Spinal cord (tissue), 9 donors: ENCODE measurements at regions not wholly inside any gene's neighbourhood (a gene's known extent, or its start where the extent isn't known, plus 50 kb on each side); places are given as distances from the start of the nearest gene placed in this dataset.

Experiments used
- DNase-seq, 6 donors: peaks; one replicate each; pipeline versions ENCODE4 v3.0.0 to v3.0.0-alpha.2; 2013 to 2015; ENCODE audit warnings: low spot score in 6 of 6, low read depth in 4 of 6
- H3K27ac ChIP-seq: one replicate; pipeline ENCODE4 v1.5.1; 2013; ENCODE audit warnings: low read depth, low read length, control low read depth
- H3K27me3 ChIP-seq: one replicate; pipeline ENCODE4 v1.6.1; 2013; ENCODE audit warnings: low read length; ENCODE audit not compliant: control insufficient read depth, insufficient read depth
- H3K36me3 ChIP-seq: one replicate; pipeline ENCODE4 v1.6.1; 2013; ENCODE audit warnings: low read length; ENCODE audit not compliant: control insufficient read depth, insufficient read depth
- H3K4me1 ChIP-seq: one replicate; pipeline ENCODE4 v1.6.1; 2013; ENCODE audit warnings: low read length; ENCODE audit not compliant: control insufficient read depth, insufficient read depth
- H3K4me3 ChIP-seq: one replicate; pipeline ENCODE4 v1.5.1; 2013; ENCODE audit warnings: low read depth, low read length, control low read depth
- H3K9me3 ChIP-seq: one replicate; pipeline ENCODE4 v1.6.1; 2013; ENCODE audit warnings: low read length; ENCODE audit not compliant: control insufficient read depth, insufficient read depth
- WGBS: methylation state at CpG from one replicate; pipeline ENCODE4 v1.1.5; 2013; ENCODE audit warnings: missing lambda C conversion rate; ENCODE audit not compliant: insufficient coverage; 5-methylcytosine and 5-hydroxymethylcytosine counted together
- donor health status: healthy.

DNA sequence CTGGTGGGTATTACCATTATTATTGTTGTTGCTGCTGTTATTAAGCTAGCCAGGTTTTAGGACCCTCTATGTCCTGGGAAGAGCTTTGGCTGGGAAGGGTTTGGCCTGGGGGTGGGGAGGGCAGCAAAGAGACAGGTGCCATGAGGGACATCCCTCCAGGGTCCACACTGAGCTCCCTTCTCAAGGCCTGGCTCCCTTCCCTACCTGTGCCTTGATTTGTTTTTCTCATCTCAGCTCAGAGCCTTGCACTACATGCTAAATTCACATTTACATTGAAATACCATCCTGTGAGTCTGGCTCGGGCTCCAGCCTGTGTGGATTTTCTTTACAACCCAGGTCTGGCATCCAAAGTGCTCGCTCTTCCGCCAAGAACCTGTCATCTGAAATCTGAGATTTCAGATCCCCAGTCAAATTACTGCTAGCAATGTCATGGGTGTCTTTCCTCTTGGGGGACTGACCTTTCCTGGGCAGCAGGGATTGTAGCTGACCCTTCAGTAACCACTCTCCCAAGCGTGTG is 536.3 kb downstream of the PTPRU start:
- Histone ChIP-seq H3K9me3 (peaks cover 2% of the 10 kb centered on the region), H3K36me3 (no peaks in the 10 kb centered on the region), H3K4me3 (no peak overlapping the region), H3K27me3 (no peaks in the 10 kb centered on the region), H3K4me1 (no peaks in the 10 kb centered on the region), H3K27ac (no peak overlapping the region)
- 22% methylated on average over 1 of the region's 4 CpGs for WGBS
- DNase-seq: peak in 1 of 6 donors; percentile 75

GRCh38 chr1:29767769-29768425 is 531.6 kb downstream of the PTPRU start:
- peaks cover 3% of the 10 kb centered on the region for H3K27me3 ChIP-seq
- 66% methylated on average over 8 of the region's 11 CpGs for WGBS
- H3K4me3 ChIP-seq: no peak overlapping the region
- peaks cover 2% of the 10 kb centered on the region for H3K9me3 ChIP-seq
- no peak overlapping the region for H3K27ac ChIP-seq
- H3K4me1 ChIP-seq: no peaks in the 10 kb centered on the region
- DNase-seq: no peak
- H3K36me3 ChIP-seq: no peaks in the 10 kb centered on the region

- no peaks in the 10 kb centered on the region for H3K36me3 ChIP-seq
- no peaks in the 10 kb centered on the region for H3K4me1 ChIP-seq
- peaks cover 2% of the 10 kb centered on the region for H3K9me3 ChIP-seq
- H3K27ac ChIP-seq: no peak overlapping the region
- WGBS: 75% methylated on average over 27 of the region's 27 CpGs
- H3K27me3 ChIP-seq: peaks cover 3% of the 10 kb centered on the region
- DNase-seq: no peak
- no peak overlapping the region for H3K4me3 ChIP-seq
These were observed 530.9 kb downstream of the PTPRU start for GRCh38 chr1:29767088-29767685.

GRCh38 chr1:29762635-29763034 is 526.3 kb downstream of the PTPRU start:
- Histone ChIP-seq H3K9me3 (peaks cover 2% of the 10 kb centered on the region), H3K27me3 (peaks cover 3% of the 10 kb centered on the region), H3K4me3 (no peak overlapping the region), H3K4me1 (peaks cover 4% of the 10 kb centered on the region), H3K27ac (no peak overlapping the region), H3K36me3 (no peaks in the 10 kb centered on the region)
- WGBS: 80% methylated on average over 1 of the region's 3 CpGs
- DNase-seq: no peak

DNA sequence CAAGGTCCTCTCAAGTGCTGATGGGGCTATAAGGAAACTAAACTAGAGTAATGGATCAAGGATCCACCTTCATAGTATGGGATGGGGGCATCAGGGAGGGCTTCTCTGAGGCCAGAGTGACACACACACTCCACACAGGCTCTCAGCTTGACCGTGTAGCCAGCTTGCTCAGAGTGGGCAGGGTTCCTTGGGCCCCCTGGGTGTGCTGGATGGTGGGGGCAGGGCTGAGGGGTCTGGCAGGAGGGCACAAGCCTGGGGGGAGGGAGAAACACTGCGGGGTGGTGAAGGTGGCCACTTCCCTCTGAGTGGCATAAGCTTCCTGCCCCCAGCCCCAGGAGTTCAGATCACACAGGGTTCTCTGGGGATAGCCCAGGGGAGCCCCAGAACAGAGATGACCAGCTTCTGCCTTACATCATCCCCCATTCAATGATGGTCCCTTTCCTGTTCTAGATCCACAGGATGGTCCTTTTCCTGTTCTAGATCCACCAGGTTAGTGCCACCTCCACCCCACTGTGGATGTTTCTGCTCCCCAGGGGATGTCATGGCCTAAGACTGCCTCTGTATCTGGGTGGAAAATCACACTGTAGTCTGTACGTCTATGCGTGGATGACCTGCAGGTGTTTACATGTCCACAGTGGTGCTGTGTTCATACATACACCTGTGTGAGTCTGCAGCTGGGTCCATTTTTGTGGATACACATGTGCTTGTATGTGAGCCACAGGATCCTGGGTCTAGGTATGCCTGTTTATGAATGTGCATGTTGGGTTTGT is 525.0 kb downstream of the PTPRU start:
- Histone ChIP-seq H3K4me3 (no peak overlapping the region), H3K36me3 (no peaks in the 10 kb centered on the region), H3K27ac (no peak overlapping the region), H3K4me1 (peaks cover 11% of the 10 kb centered on the region), H3K9me3 (peaks cover 2% of the 10 kb centered on the region), H3K27me3 (no peaks in the 10 kb centered on the region)
- no peak for DNase-seq
- WGBS: 84% methylated on average over 3 of the region's 4 CpGs

GRCh38 chr1:29760067-29760564 is 523.8 kb downstream of the PTPRU start:
- no peak overlapping the region for H3K27ac ChIP-seq
- peak in 1 of 6 donors; percentile 73 for DNase-seq
- H3K4me1 ChIP-seq: peaks cover 11% of the 10 kb centered on the region
- H3K9me3 ChIP-seq: peaks cover 2% of the 10 kb centered on the region
- H3K4me3 ChIP-seq: no peak overlapping the region
- H3K36me3 ChIP-seq: no peaks in the 10 kb centered on the region
- WGBS: 78% methylated on average over 6 of the region's 7 CpGs
- no peaks in the 10 kb centered on the region for H3K27me3 ChIP-seq

DNA sequence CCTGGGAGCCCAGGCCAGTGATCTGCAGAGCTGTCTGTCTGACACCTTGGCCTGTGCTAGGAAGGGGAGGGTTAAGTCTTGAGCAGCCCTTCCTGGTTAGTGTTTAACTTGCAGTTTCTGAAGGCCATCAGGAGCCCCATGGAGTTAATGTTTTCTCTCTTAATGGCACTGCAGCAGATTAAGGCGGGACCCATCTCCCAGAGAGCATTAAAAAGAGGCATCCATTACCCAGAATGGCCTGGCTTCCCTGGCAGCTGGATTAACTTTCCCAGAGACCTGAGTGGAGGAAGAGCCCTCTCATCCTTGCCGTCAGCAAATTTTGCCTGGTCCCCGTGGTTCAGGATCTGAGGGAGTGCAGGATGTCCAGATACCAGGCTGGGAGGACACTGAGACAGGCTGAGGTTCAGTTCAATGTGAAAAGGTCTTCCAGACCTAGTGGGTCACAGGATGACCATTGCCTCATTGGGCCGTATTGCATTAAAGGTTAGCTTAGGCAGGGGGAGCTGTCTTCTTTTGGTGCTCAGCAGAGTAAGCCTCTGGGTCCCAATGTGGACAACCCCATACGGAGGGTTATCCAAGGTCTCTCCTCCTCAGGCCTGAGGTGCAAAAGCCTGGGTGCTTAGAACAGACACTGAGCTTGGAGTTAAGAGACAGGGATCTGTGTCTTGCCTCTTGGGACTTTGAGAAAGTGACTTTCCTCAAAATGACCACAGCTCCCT is 522.6 kb downstream of the PTPRU start:
- peak in 1 of 6 donors; percentile 85 for DNase-seq
- WGBS: 35% methylated on average over 5 of the region's 5 CpGs
- H3K27me3 ChIP-seq: no peaks in the 10 kb centered on the region

GRCh38 chr1:29757866-29758780 is 521.8 kb downstream of the PTPRU start:
- Histone ChIP-seq H3K4me1 (peaks cover 27% of the 10 kb centered on the region), H3K36me3 (no peaks in the 10 kb centered on the region), H3K4me3 (no peak overlapping the region), H3K27ac (no peak overlapping the region), H3K27me3 (no peaks in the 10 kb centered on the region), H3K9me3 (no peaks in the 10 kb centered on the region)
- 77% methylated on average over 6 of the region's 8 CpGs for WGBS
- no peak for DNase-seq

More for the DNA sequence above, 522.6 kb downstream of the PTPRU start:
- Histone ChIP-seq H3K9me3 (no peaks in the 10 kb centered on the region), H3K36me3 (no peaks in the 10 kb centered on the region), H3K4me3 (no peak overlapping the region), H3K27ac (no peak overlapping the region), H3K4me1 (peaks cover 22% of the 10 kb centered on the region)
